ENCODE measurements at regions not wholly inside any gene's neighbourhood (a gene's known extent, or its start where the extent isn't known, plus 50 kb on each side); places are given as distances from the start of the nearest gene placed in this dataset.

- Histone ChIP-seq H3K14ac (ENCODE audit: insufficient read length) (no peak overlapping the region), H2BK20ac (ENCODE audit: low read length) (no peak overlapping the region), H3K23me2 (ENCODE audit: low read depth, low read length) (no peaks in the 10 kb centered on the region), H3K23ac (ENCODE audit: insufficient read length) (no peak overlapping the region), H4K5ac (ENCODE audit: insufficient read length, low read depth, low read length) (no peak overlapping the region), H3K4me1 (replicated peaks in 1 of 4; ENCODE audit: control insufficient read depth in 3 of 4, insufficient read depth in 4 of 4, low read length in 3 of 4) (no peaks in the 10 kb centered on the region), H2BK12ac (ENCODE audit: low read depth, low read length) (no peak overlapping the region), H3K79me1 (ENCODE audit: low read depth, low read length) (no peaks in the 10 kb centered on the region), H2AK5ac (ENCODE audit: low read depth, low read length) (no peak overlapping the region), H2BK15ac (ENCODE audit: low read length) (no peak overlapping the region), H4K20me1 (replicated peaks in 1 of 2; ENCODE audit: control insufficient read depth in 1 of 2, insufficient read depth in 2 of 2, low read length in 2 of 2) (no peaks in the 10 kb centered on the region), H3K18ac (ENCODE audit: extremely low read depth, low read length) (no peak overlapping the region), H3K56ac (replicated peaks; ENCODE audit: insufficient read length, low read depth, low read length) (no peak overlapping the region), H3K9ac (replicated peaks in 1 of 4; ENCODE audit: extremely low read depth in 1 of 4, low read depth in 3 of 4, low read length in 3 of 4) (no peak overlapping the region), H2AFZ (ENCODE audit: low read length) (no peak overlapping the region), H2BK5ac (ENCODE audit: low read depth, low read length) (no peak overlapping the region), H3K79me2 (ENCODE audit: control insufficient read depth in 1 of 2, insufficient read depth in 2 of 2, low read length in 2 of 2) (no peaks in the 10 kb centered on the region), H3K27me3 (replicated peaks in 1 of 4; ENCODE audit: control insufficient read depth in 3 of 4, extremely low read depth in 1 of 4, insufficient read depth in 3 of 4, low read length in 3 of 4) (no peaks in the 10 kb centered on the region), H4K91ac (replicated peaks; ENCODE audit: insufficient read length, low read length) (no peak overlapping the region), H3K27ac (ENCODE audit: low read depth, low read length) (no peak overlapping the region), H3K9me3 (ENCODE audit: insufficient read depth in 2 of 2, low read depth in 1 of 2, low read length in 1 of 2) (peaks cover 13 to 16% of the 10 kb centered on the region in 2 experiments), H4K8ac (ENCODE audit: extremely low read depth, insufficient read depth, low read length) (no peak overlapping the region), H3K4me2 (ENCODE audit: insufficient read depth in 1 of 2, low read depth in 2 of 2, low read length in 2 of 2) (no peak overlapping the region), H3K36me3 (ENCODE audit: control insufficient read depth in 2 of 4, insufficient read depth in 4 of 4, low read length in 3 of 4) (no peaks in the 10 kb centered on the region; a peak in 1 of 8 replicates), H2BK120ac (replicated peaks; ENCODE audit: low read depth, low read length) (no peak overlapping the region), H3K4me3 (ENCODE audit: extremely low read depth in 1 of 4, insufficient read depth in 2 of 4, low read depth in 3 of 4, low read length in 4 of 4) (no peak overlapping the region), H3K4ac (replicated peaks; ENCODE audit: insufficient read length, low read depth, low read length) (no peak overlapping the region)
- ChIA-PET POLR2A (ENCODE audit: partially characterized antibody) (no interaction called here), CTCF (ENCODE audit: partially characterized antibody) (interaction anchor here (0.7 to 1.6 kb wide), 6 partner anchors 10 to 464 kb away, joined by 3 to 5 read pairs (median 3); no protein-coding TSS in a partner anchor)
- FAIRE-seq (no peak), DNase-seq (ENCODE audit: low read depth in 1 of 2, low spot score in 2 of 2) (no peak)
- no peak for TF ChIP-seq RXRA (IDR thresholded peaks at IDR 0.05; ENCODE audit: insufficient read depth, low read depth, low read length)
- no peak for TF ChIP-seq POU5F1 (IDR thresholded peaks at IDR 0.05; ENCODE audit: low read depth, low read length)
- no peak for TF ChIP-seq TAF7 (optimal IDR thresholded peaks at IDR 0.05; ENCODE audit: borderline replicate concordance, low read depth, low read length)
- no peak for TF ChIP-seq BACH1 (IDR thresholded peaks at IDR 0.05; ENCODE audit: low read length)
- no peak for TF ChIP-seq CHD2 (IDR thresholded peaks at IDR 0.05; ENCODE audit: low read length)
- no peak for TF ChIP-seq KDM4A (IDR thresholded peaks at IDR 0.05; ENCODE audit: low read depth, low read length, severe bottlenecking)
- no peak for TF ChIP-seq ZNF274 (IDR thresholded peaks at IDR 0.05; ENCODE audit: borderline replicate concordance, extremely low read depth, low read length)
- no peak for TF ChIP-seq PHF8 (conservative IDR thresholded peaks at IDR 0.05; ENCODE audit: low read depth, low read length)
- no peak for TF ChIP-seq SIRT6 (IDR thresholded peaks at IDR 0.05; ENCODE audit: low read length)
- no peak for TF ChIP-seq RFX5 (IDR thresholded peaks at IDR 0.05; ENCODE audit: borderline replicate concordance, low read depth, low read length)
- no peak for TF ChIP-seq CTBP2 (IDR thresholded peaks at IDR 0.05; ENCODE audit: borderline replicate concordance, insufficient read depth, insufficient read length, low read length)
- TF ChIP-seq RNF2 (IDR thresholded peaks at IDR 0.05; ENCODE audit: borderline replicate concordance, low read depth, low read length, missing control alignments, poor library complexity, severe bottlenecking), result no peak
- no peak for TF ChIP-seq BRCA1 (IDR thresholded peaks at IDR 0.05; ENCODE audit: low read depth, low read length)
- no peak for TF ChIP-seq GABPA (IDR thresholded peaks at IDR 0.05; ENCODE audit: borderline replicate concordance, insufficient read depth, low read length)
- WGBS, 2 experiments (ENCODE audit: extremely low coverage in 1 of 2, insufficient coverage in 1 of 2, insufficient read length in 1 of 2, insufficient replicate concordance in 2 of 2, low coverage in 1 of 2, low lambda C conversion rate in 2 of 2, missing lambda C conversion rate in 1 of 2), result 94% methylated on average over 5 of the region's 5 CpGs; no CpG with 5 or more reads in 1 of the 2 experiments
Measured at GRCh38 chr1:219347921-219348391, 174.3 kb downstream of the LYPLAL1 start.
